ENCODE measurements at regions not wholly inside any gene's neighbourhood (a gene's known extent, or its start where the extent isn't known, plus 50 kb on each side); places are given as distances from the start of the nearest gene placed in this dataset.

DNA sequence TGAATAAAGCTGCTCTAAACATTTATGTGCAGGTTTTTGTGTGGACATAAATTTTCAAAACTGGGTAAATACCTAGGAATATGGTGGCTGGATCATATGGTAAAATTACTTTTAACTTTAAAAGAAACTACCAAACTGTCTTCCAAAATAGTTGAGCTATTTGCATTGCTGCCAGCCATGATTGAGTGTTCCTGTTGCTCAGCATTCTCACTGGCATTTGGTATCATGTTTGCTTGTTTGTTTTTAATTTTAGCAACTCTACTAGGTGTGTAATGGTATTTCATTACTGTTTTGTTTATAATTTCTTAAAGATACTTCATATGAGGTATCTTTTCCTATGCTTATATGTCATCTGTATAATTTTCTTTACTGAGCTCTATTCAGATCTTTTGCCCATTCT, 143.2 kb downstream of the POLR1F start:
- Histone ChIP-seq H3F3A (ENCODE audit: control insufficient read depth, insufficient read depth) (no peaks in the 10 kb centered on the region), H3K27ac (ENCODE audit: low read depth, low read length) (no peak overlapping the region), H3K27me3 (ENCODE audit: control insufficient read depth, low read length) (no peaks in the 10 kb centered on the region), H3K4me3 (ENCODE audit: low read length) (no peak overlapping the region), H3K36me3 (ENCODE audit: control insufficient read depth, low read length) (no peaks in the 10 kb centered on the region), H4K20me1 (ENCODE audit: control insufficient read depth, insufficient read depth, low read depth, low read length) (no peaks in the 10 kb centered on the region), H3K79me2 (ENCODE audit: control insufficient read depth, low read length) (no peaks in the 10 kb centered on the region), H3K4me2 (ENCODE audit: low read length) (no peak overlapping the region), H3K9me3 (ENCODE audit: control insufficient read depth, insufficient read depth, low read length) (no peaks in the 10 kb centered on the region), H3K9me2 (replicated peaks; ENCODE audit: control insufficient read depth, low read length) (0 out of 2 replicates have a peak, but pooled peaks cover 2% of the 10 kb centered on the region), H3K4me1 (ENCODE audit: control insufficient read depth, low read length) (no peaks in the 10 kb centered on the region)
- TF ChIP-seq EZH2phosphoT487 (IDR thresholded peaks at IDR 0.05; ENCODE audit: borderline replicate concordance, low read length), result no peak
- TF ChIP-seq CTCF (IDR thresholded peaks at IDR 0.05; ENCODE audit: low read depth, low read length, poor library complexity, severe bottlenecking), result no peak

DNA sequence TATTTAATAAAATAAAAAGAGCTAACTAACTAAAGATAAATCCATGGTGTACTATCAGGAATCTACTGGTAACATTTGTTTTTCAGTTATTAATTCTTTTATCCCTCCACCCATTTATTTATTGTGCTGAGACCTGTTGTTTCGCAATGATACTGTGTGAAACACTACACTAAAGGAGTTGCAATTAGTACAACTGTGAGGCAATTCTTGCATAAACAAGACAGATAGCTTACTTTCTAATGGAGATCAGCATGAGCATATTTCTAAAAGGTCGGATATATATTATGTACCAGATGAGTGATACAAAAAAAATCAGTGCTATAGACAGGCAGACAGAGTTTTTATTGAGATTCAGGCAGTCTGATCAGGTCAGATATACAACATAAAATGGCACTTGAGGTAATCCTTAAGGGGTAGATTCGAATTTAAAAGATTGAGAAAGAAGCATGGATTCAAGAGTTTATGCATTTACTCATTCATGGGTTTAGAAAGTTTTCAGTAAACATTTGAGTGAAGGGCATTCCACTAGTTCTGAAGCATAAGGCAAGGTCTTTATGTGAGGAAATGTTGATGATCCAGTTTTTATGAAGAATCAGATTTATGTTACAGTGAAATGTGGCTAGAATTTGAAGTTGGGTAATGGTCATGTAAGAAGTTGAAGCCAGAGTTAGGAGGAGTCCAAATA, 147.6 kb downstream of the POLR1F start:
- H3K36me3 ChIP-seq (ENCODE audit: control insufficient read depth, low read length), result no peaks in the 10 kb centered on the region
- no peaks in the 10 kb centered on the region for H3K79me2 ChIP-seq (ENCODE audit: control insufficient read depth, low read length)
- H3K9me2 ChIP-seq (replicated peaks; ENCODE audit: control insufficient read depth, low read length), result no peaks in the 10 kb centered on the region
- TF ChIP-seq EZH2phosphoT487 (IDR thresholded peaks at IDR 0.05; ENCODE audit: borderline replicate concordance, low read length) (no peak), CTCF (IDR thresholded peaks at IDR 0.05; ENCODE audit: low read depth, low read length, poor library complexity, severe bottlenecking) (no peak)
- no peaks in the 10 kb centered on the region for H4K20me1 ChIP-seq (ENCODE audit: control insufficient read depth, insufficient read depth, low read depth, low read length)
- H3K4me3 ChIP-seq (ENCODE audit: low read length), result no peak overlapping the region
- no peak overlapping the region for H3K27ac ChIP-seq (ENCODE audit: low read depth, low read length)
- no peaks in the 10 kb centered on the region for H3K9me3 ChIP-seq (ENCODE audit: control insufficient read depth, insufficient read depth, low read length)
- no peaks in the 10 kb centered on the region for H3K27me3 ChIP-seq (ENCODE audit: control insufficient read depth, low read length)
- no peaks in the 10 kb centered on the region for H3F3A ChIP-seq (ENCODE audit: control insufficient read depth, insufficient read depth)
- no peaks in the 10 kb centered on the region for H3K4me1 ChIP-seq (ENCODE audit: control insufficient read depth, low read length)
- H3K4me2 ChIP-seq (ENCODE audit: low read length), result no peak overlapping the region

DNA sequence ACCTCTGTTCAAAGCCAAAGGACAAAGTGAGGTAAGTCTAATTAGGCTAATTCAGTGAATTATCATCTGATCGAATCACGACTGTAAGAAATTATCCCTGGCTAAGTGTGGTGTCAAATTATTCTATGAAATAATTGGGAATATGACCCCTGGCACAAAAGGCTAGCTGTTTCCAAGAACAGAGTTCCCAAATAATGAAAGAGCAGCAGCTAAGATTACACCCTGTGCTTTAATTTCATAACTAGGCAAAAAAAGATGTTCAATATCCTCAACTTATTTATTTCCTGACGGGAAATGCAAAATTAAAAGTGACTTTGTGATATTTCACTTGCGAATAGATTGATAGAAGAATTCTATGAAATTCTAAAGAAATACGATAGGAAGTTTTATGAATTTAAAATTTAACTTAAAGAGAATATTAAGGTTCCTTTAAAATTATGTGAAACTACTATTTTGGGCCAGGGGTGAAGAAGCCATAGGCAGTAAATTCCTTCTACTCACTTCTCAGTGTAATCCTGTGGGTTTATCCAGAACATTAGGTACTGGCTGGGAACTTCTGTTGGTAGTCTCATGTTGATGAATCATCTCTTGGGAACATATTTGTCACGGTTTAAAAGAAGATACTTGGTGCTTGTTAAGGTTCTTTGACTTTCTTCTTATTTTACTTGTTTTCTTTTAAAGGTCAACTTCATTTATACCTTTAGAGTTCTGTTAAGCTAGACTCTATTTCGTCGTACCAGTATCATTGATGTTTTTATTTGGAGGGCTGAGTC, 148.5 kb downstream of the POLR1F start:
- Histone ChIP-seq H3K9me2 (replicated peaks; ENCODE audit: control insufficient read depth, low read length) (no peaks in the 10 kb centered on the region), H4K20me1 (ENCODE audit: control insufficient read depth, insufficient read depth, low read depth, low read length) (no peaks in the 10 kb centered on the region), H3K9me3 (ENCODE audit: control insufficient read depth, insufficient read depth, low read length) (no peaks in the 10 kb centered on the region), H3K4me3 (ENCODE audit: low read length) (no peak overlapping the region), H3K79me2 (ENCODE audit: control insufficient read depth, low read length) (no peaks in the 10 kb centered on the region), H3K27ac (ENCODE audit: low read depth, low read length) (no peak overlapping the region), H3F3A (ENCODE audit: control insufficient read depth, insufficient read depth) (no peaks in the 10 kb centered on the region), H3K36me3 (ENCODE audit: control insufficient read depth, low read length) (no peaks in the 10 kb centered on the region), H3K4me1 (ENCODE audit: control insufficient read depth, low read length) (no peaks in the 10 kb centered on the region), H3K27me3 (ENCODE audit: control insufficient read depth, low read length) (no peaks in the 10 kb centered on the region), H3K4me2 (ENCODE audit: low read length) (no peak overlapping the region)
- TF ChIP-seq EZH2phosphoT487 (IDR thresholded peaks at IDR 0.05; ENCODE audit: borderline replicate concordance, low read length), result no peak
- TF ChIP-seq CTCF (IDR thresholded peaks at IDR 0.05; ENCODE audit: low read depth, low read length, poor library complexity, severe bottlenecking), result no peak

Measured in DOHH2 (cell line).